ENCODE measurements at regions not wholly inside any gene's neighbourhood (a gene's known extent, or its start where the extent isn't known, plus 50 kb on each side); places are given as distances from the start of the nearest gene placed in this dataset.
"Not testable (repeated sequence)": the region's sequence is repeated elsewhere in the genome, so short reads cannot be mapped to it uniquely, and the experiment has no call there.

- no peak for TF ChIP-seq ATF1 (CRISPR knock-in tag; IDR thresholded peaks at IDR 0.05)
- no peak for TF ChIP-seq JAZF1 (CRISPR knock-in tag; IDR thresholded peaks at IDR 0.05)
- no peak for TF ChIP-seq MYBL2 (CRISPR knock-in tag; IDR thresholded peaks at IDR 0.05)
- no peak for TF ChIP-seq ZNF263 (CRISPR knock-in tag; IDR thresholded peaks at IDR 0.05; ENCODE audit: low read depth)
- no peak for TF ChIP-seq TEAD1 (CRISPR knock-in tag; IDR thresholded peaks at IDR 0.05)
- no peak for TF ChIP-seq ZBTB21 (CRISPR knock-in tag; IDR thresholded peaks at IDR 0.05; ENCODE audit: borderline replicate concordance)
- TF ChIP-seq IRF2 (CRISPR knock-in tag; IDR thresholded peaks at IDR 0.05; ENCODE audit: borderline replicate concordance, low read depth): no peak
- TF ChIP-seq GRHL2 (CRISPR knock-in tag; IDR thresholded peaks at IDR 0.05; ENCODE audit: insufficient replicate concordance, severe bottlenecking): no peak
- TF ChIP-seq, protein P1, sequence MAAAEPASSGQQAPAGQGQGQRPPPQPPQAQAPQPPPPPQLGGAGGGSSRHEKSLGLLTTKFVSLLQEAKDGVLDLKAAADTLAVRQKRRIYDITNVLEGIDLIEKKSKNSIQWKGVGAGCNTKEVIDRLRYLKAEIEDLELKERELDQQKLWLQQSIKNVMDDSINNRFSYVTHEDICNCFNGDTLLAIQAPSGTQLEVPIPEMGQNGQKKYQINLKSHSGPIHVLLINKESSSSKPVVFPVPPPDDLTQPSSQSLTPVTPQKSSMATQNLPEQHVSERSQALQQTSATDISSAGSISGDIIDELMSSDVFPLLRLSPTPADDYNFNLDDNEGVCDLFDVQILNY (CRISPR knock-in tag; IDR thresholded peaks at IDR 0.05): no peak
- TF ChIP-seq, protein P2, sequence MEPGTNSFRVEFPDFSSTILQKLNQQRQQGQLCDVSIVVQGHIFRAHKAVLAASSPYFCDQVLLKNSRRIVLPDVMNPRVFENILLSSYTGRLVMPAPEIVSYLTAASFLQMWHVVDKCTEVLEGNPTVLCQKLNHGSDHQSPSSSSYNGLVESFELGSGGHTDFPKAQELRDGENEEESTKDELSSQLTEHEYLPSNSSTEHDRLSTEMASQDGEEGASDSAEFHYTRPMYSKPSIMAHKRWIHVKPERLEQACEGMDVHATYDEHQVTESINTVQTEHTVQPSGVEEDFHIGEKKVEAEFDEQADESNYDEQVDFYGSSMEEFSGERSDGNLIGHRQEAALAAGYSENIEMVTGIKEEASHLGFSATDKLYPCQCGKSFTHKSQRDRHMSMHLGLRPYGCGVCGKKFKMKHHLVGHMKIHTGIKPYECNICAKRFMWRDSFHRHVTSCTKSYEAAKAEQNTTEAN (CRISPR knock-in tag; IDR thresholded peaks at IDR 0.05): no peak
Observed at GRCh38 chr12:20077618-20078017, 290.7 kb upstream of the PDE3A start (continued).

GRCh38 chr12:20089077-20089476 is 279.3 kb upstream of the PDE3A start:
- ChIA-PET POLR2A (no interaction called here), CTCF (no interaction called here)
- TF ChIP-seq ZNF232 (CRISPR knock-in tag; IDR thresholded peaks at IDR 0.05) (no peak), ZNF423 (CRISPR knock-in tag; IDR thresholded peaks at IDR 0.05) (no peak), ESRRA (CRISPR knock-in tag; IDR thresholded peaks at IDR 0.05; ENCODE audit: borderline replicate concordance) (no peak)
- TF ChIP-seq, protein P3, sequence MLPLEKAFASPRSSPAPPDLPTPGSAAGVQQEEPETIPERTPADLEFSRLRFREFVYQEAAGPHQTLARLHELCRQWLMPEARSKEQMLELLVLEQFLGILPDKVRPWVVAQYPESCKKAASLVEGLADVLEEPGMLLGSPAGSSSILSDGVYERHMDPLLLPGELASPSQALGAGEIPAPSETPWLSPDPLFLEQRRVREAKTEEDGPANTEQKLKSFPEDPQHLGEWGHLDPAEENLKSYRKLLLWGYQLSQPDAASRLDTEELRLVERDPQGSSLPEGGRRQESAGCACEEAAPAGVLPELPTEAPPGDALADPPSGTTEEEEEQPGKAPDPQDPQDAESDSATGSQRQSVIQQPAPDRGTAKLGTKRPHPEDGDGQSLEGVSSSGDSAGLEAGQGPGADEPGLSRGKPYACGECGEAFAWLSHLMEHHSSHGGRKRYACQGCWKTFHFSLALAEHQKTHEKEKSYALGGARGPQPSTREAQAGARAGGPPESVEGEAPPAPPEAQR (CRISPR knock-in tag; IDR thresholded peaks at IDR 0.05): no peak

GRCh38 chr12:20093190-20093810 is 275.0 kb upstream of the PDE3A start:
- H3K27me3 Mint-ChIP-seq (ENCODE audit: low read depth); H3K27ac Mint-ChIP-seq; H3K9me3 Mint-ChIP-seq; ATAC-seq; POLR2A ChIA-PET; H3K4me3 Mint-ChIP-seq; DNase-seq (ENCODE audit: low spot score); H3K4me1 Mint-ChIP-seq; CTCF ChIA-PET; H3K36me3 Mint-ChIP-seq: not testable (repeated sequence)

More at GRCh38 chr12:20089077-20089476, 279.3 kb upstream of the PDE3A start:
- DNase-seq (ENCODE audit: low spot score) (no peak), ATAC-seq (no peak)
- Mint-ChIP-seq H3K27ac (no peak overlapping the region), H3K4me1 (no peaks in the 10 kb centered on the region), H3K9me3 (peaks cover 11% of the 10 kb centered on the region), H3K4me3 (no peak overlapping the region), H3K27me3 (ENCODE audit: low read depth) (no peaks in the 10 kb centered on the region), H3K36me3 (0 out of 2 replicates have a peak, but pooled peaks cover 3% of the 10 kb centered on the region)

DNA sequence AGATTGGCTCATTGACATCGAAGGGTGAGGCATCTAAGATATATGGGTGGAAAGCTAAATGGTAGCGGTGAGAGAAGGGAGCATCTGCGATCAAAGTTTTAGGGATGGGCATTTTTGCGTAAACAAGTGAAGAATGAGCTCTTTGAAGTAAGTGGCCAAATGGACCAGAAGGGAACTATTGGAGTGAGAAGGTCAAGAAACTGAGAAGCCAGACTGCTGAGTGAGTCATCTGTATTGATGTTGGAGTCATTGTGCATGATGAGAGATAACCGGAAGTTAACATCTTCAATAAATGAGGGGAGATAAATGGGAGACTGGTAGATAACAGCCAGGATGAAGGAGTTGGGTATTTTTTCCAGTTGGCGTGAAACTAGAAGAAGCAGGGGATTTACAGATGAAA is 271.9 kb upstream of the PDE3A start:
- CTCF ChIA-PET: no interaction called here
- POLR2A ChIA-PET: no interaction called here
- no peaks in the 10 kb centered on the region for H3K27me3 Mint-ChIP-seq (ENCODE audit: low read depth)
- ATAC-seq (no peak), DNase-seq (ENCODE audit: low spot score) (no peak)
- no peak overlapping the region for H3K27ac Mint-ChIP-seq
- peaks cover 7% of the 10 kb centered on the region; the same call in 1 of the 2 replicates for H3K9me3 Mint-ChIP-seq
- H3K4me3 Mint-ChIP-seq: no peak overlapping the region
- H3K4me1 Mint-ChIP-seq: peaks cover 21% of the 10 kb centered on the region
- 0 out of 2 replicates have a peak, but pooled peaks cover 4% of the 10 kb centered on the region for H3K36me3 Mint-ChIP-seq
- no peak for TF ChIP-seq ZNF281 (CRISPR knock-in tag; IDR thresholded peaks at IDR 0.05)
- TF ChIP-seq EMX1 (CRISPR knock-in tag; IDR thresholded peaks at IDR 0.05): no peak
- no peak for TF ChIP-seq USF2 (CRISPR knock-in tag; IDR thresholded peaks at IDR 0.05)
- TF ChIP-seq, protein P4, sequence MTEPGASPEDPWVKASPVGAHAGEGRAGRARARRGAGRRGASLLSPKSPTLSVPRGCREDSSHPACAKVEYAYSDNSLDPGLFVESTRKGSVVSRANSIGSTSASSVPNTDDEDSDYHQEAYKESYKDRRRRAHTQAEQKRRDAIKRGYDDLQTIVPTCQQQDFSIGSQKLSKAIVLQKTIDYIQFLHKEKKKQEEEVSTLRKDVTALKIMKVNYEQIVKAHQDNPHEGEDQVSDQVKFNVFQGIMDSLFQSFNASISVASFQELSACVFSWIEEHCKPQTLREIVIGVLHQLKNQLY (CRISPR knock-in tag; IDR thresholded peaks at IDR 0.05): no peak
- TF ChIP-seq ZNF232 (CRISPR knock-in tag; IDR thresholded peaks at IDR 0.05): no peak
- TF ChIP-seq ZNF416 (CRISPR knock-in tag; IDR thresholded peaks at IDR 0.05): no peak
- no peak for TF ChIP-seq ZNF317 (CRISPR knock-in tag; IDR thresholded peaks at IDR 0.05; ENCODE audit: borderline replicate concordance, low read depth)
- TF ChIP-seq NFATC4 (CRISPR knock-in tag; IDR thresholded peaks at IDR 0.05): no peak
- no peak for TF ChIP-seq IRF2 (CRISPR knock-in tag; IDR thresholded peaks at IDR 0.05; ENCODE audit: borderline replicate concordance, low read depth)
- TF ChIP-seq, protein P3 (CRISPR knock-in tag; IDR thresholded peaks at IDR 0.05): no peak
